ENCODE measurements at regions not wholly inside any gene's neighbourhood (a gene's known extent, or its start where the extent isn't known, plus 50 kb on each side); places are given as distances from the start of the nearest gene placed in this dataset.
A peak's percentile ranks its signal among the peaks of the same experiment; 100 is the strongest.
"Not testable (repeated sequence)": the region's sequence is repeated elsewhere in the genome, so short reads cannot be mapped to it uniquely, and the experiment has no call there.

DNA sequence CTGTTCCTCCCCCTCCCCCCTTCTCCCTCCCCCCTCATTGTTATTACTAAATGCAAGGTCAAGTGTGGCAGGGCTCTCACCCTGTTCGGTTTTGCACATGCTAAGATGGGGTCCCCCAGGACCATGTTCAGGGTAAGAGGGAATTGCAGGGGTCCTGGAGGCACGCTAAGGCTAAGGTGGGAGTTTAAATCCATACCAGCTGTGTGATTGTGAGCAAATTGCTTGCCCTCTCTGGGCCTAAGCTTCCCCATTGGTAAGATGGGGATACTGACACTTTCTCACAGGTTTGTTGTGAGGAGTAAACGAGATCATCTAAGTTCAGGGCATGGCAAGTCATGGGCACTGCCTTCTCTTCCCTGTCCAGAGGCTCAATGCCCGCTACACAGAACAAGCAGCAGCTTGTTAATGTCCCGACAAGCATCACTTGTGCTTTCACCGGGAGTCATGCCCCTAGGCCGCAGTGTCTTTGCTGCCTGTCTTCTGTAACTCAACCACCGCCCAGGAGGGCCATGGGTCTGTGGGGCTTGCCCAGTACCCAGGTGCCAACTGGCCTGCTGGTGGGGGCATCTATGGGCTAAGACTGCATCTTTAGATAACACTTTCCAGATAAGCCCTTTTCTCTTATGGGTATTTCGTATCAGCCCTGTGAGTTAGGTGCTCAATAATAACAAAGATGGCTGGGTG, 279.1 kb downstream of the MYCN start:
- Histone ChIP-seq H3K27ac (ENCODE audit: low read depth in 1 of 2, low read length in 1 of 2) (no peak overlapping the region), H3K4me1 (ENCODE audit: control insufficient read depth in 5 of 5, insufficient read depth in 5 of 5, low read length in 5 of 5) (no peaks in the 10 kb centered on the region), H3K9ac (ENCODE audit: insufficient read depth in 1 of 2, low read length in 2 of 2) (no peak overlapping the region), H3K9me3 (ENCODE audit: control insufficient read depth in 4 of 4, insufficient read depth in 3 of 4, low read length in 3 of 4) (no peaks in the 10 kb centered on the region), H3K27me3 (ENCODE audit: control insufficient read depth in 3 of 3, insufficient read depth in 3 of 3, low read length in 2 of 3) (no peaks in the 10 kb centered on the region), H3K4me3 (no peak overlapping the region), H3K36me3 (ENCODE audit: control insufficient read depth in 4 of 4, insufficient read depth in 4 of 4, low read length in 4 of 4) (no peaks in the 10 kb centered on the region)
- DNase-seq (no peak), ATAC-seq (ENCODE audit: insufficient read depth, low FRiP score) (no peak)
- TF ChIP-seq, protein P1, sequence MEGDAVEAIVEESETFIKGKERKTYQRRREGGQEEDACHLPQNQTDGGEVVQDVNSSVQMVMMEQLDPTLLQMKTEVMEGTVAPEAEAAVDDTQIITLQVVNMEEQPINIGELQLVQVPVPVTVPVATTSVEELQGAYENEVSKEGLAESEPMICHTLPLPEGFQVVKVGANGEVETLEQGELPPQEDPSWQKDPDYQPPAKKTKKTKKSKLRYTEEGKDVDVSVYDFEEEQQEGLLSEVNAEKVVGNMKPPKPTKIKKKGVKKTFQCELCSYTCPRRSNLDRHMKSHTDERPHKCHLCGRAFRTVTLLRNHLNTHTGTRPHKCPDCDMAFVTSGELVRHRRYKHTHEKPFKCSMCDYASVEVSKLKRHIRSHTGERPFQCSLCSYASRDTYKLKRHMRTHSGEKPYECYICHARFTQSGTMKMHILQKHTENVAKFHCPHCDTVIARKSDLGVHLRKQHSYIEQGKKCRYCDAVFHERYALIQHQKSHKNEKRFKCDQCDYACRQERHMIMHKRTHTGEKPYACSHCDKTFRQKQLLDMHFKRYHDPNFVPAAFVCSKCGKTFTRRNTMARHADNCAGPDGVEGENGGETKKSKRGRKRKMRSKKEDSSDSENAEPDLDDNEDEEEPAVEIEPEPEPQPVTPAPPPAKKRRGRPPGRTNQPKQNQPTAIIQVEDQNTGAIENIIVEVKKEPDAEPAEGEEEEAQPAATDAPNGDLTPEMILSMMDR (IDR thresholded peaks at IDR 0.05; ENCODE audit: control extremely low read depth, extremely low read depth), result no peak
- 92 to 93% methylated on average over 9 of the region's 9 CpGs for WGBS, 2 donors

DNA sequence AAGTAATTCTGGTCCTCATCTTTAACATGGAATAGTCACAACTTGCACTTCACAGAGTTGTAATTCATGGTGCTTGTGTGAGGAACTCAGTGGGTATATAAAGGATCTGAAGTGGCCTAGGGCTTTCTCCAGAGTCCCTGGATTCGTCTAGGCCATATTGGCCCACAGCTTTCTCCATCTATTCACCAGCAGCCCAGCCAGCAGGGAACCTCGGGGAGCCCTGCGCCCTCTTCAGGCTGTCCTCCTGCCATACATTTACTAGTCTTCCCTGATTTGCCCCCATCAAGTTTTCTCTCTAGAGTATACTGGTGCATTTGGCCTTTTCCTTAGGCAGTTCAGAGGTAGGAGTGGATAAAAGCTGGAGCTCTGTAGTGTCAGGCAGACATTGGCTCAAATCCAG, 278.3 kb downstream of the MYCN start:
- TF ChIP-seq, protein P1 (IDR thresholded peaks at IDR 0.05; ENCODE audit: control extremely low read depth, extremely low read depth), result peak; percentile 2
- 26 to 35% methylated on average over 3 of the region's 3 CpGs for WGBS, 2 donors
- H3K27ac ChIP-seq (ENCODE audit: low read depth in 1 of 2, low read length in 1 of 2), result no peak overlapping the region
- ATAC-seq (ENCODE audit: insufficient read depth, low FRiP score) (no peak), DNase-seq (peak; percentile 26 to 39 (median 33))
- no peaks in the 10 kb centered on the region for H3K27me3 ChIP-seq (ENCODE audit: control insufficient read depth in 3 of 3, insufficient read depth in 3 of 3, low read length in 2 of 3)
- no peaks in the 10 kb centered on the region for H3K36me3 ChIP-seq (ENCODE audit: control insufficient read depth in 4 of 4, insufficient read depth in 4 of 4, low read length in 4 of 4)
- no peaks in the 10 kb centered on the region for H3K9me3 ChIP-seq (ENCODE audit: control insufficient read depth in 4 of 4, insufficient read depth in 3 of 4, low read length in 3 of 4)
- no peaks in the 10 kb centered on the region for H3K4me1 ChIP-seq (ENCODE audit: control insufficient read depth in 5 of 5, insufficient read depth in 5 of 5, low read length in 5 of 5)
- H3K4me3 ChIP-seq, result no peak overlapping the region
- no peak overlapping the region for H3K9ac ChIP-seq (ENCODE audit: insufficient read depth in 1 of 2, low read length in 2 of 2)

DNA sequence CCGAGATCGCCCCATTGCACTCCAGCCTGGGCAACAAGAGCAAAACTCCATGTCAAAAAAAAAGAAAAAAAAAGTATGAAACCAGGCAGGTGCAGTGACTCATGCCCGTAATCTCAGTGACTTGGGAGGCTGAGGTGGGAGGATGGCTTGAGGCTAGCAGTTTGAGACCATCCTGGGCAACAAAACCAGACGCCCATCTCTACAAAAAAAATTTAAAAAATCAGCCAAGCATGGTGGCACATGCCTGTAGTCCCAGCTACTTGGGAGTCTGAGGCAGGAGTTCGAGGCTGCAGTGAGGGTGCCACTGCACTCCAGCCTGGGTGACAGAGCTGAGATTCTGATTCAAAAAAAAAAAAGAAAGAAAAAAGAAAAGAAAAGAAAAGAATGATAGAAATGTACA, 277.8 kb downstream of the MYCN start:
- TF ChIP-seq, protein P1 (IDR thresholded peaks at IDR 0.05; ENCODE audit: control extremely low read depth, extremely low read depth), result no peak
- DNase-seq (no peak), ATAC-seq (ENCODE audit: insufficient read depth, low FRiP score) (no peak)
- Histone ChIP-seq H3K36me3 (ENCODE audit: control insufficient read depth in 4 of 4, insufficient read depth in 4 of 4, low read length in 4 of 4) (no peaks in the 10 kb centered on the region), H3K27me3 (ENCODE audit: control insufficient read depth in 3 of 3, insufficient read depth in 3 of 3, low read length in 2 of 3) (no peaks in the 10 kb centered on the region), H3K9ac (ENCODE audit: insufficient read depth in 1 of 2, low read length in 2 of 2) (no peak overlapping the region), H3K4me1 (ENCODE audit: control insufficient read depth in 5 of 5, insufficient read depth in 5 of 5, low read length in 5 of 5) (no peaks in the 10 kb centered on the region), H3K9me3 (ENCODE audit: control insufficient read depth in 4 of 4, insufficient read depth in 3 of 4, low read length in 3 of 4) (no peaks in the 10 kb centered on the region), H3K4me3 (no peak overlapping the region), H3K27ac (ENCODE audit: low read depth in 1 of 2, low read length in 1 of 2) (no peak overlapping the region)
- WGBS, 2 donors, result 80 to 84% methylated on average over 5 of the region's 5 CpGs

DNA sequence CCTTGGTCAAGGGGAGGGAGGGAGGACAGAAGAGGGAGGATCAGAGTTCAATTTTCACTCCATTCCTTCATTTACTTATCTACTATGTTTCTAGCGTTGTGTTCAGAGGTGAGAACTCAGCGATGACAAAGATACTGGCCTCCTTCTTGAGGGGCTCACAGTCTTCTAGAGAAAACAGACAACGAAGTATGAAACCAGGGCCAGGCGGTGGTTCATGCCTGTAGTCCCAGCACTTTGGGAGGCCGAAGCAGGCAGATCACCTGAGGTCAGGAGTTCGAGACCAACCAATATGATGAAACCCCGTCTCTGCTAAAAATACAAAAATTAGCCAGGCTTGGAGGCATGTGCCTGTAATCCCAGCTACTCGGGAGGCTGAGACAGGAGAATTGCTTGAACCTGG, 277.4 kb downstream of the MYCN start:
- H3K9ac ChIP-seq (ENCODE audit: insufficient read depth in 1 of 2, low read length in 2 of 2); H3K27ac ChIP-seq (ENCODE audit: low read depth in 1 of 2, low read length in 1 of 2); DNase-seq; H3K4me3 ChIP-seq; H3K36me3 ChIP-seq (ENCODE audit: control insufficient read depth in 4 of 4, insufficient read depth in 4 of 4, low read length in 4 of 4); H3K9me3 ChIP-seq (ENCODE audit: control insufficient read depth in 4 of 4, insufficient read depth in 3 of 4, low read length in 3 of 4); H3K27me3 ChIP-seq (ENCODE audit: control insufficient read depth in 3 of 3, insufficient read depth in 3 of 3, low read length in 2 of 3); ATAC-seq (ENCODE audit: insufficient read depth, low FRiP score); H3K4me1 ChIP-seq (ENCODE audit: control insufficient read depth in 5 of 5, insufficient read depth in 5 of 5, low read length in 5 of 5): not testable (repeated sequence)
- WGBS, 2 donors, result 92 to 95% methylated on average over 8 of the region's 8 CpGs
